ENCODE measurements at regions not wholly inside any gene's neighbourhood (a gene's known extent, or its start where the extent isn't known, plus 50 kb on each side); places are given as distances from the start of the nearest gene placed in this dataset.

GRCh38 chr11:15723966-15724365 is 609.2 kb downstream of the INSC start:
- TF ChIP-seq, protein P1, sequence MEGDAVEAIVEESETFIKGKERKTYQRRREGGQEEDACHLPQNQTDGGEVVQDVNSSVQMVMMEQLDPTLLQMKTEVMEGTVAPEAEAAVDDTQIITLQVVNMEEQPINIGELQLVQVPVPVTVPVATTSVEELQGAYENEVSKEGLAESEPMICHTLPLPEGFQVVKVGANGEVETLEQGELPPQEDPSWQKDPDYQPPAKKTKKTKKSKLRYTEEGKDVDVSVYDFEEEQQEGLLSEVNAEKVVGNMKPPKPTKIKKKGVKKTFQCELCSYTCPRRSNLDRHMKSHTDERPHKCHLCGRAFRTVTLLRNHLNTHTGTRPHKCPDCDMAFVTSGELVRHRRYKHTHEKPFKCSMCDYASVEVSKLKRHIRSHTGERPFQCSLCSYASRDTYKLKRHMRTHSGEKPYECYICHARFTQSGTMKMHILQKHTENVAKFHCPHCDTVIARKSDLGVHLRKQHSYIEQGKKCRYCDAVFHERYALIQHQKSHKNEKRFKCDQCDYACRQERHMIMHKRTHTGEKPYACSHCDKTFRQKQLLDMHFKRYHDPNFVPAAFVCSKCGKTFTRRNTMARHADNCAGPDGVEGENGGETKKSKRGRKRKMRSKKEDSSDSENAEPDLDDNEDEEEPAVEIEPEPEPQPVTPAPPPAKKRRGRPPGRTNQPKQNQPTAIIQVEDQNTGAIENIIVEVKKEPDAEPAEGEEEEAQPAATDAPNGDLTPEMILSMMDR (IDR thresholded peaks at IDR 0.05) = no peak
- TF ChIP-seq POLR2A (IDR thresholded peaks at IDR 0.05) = no peak
